Transverse colon (tissue), 4 donors: ENCODE measurements at regions not wholly inside any gene's neighbourhood (a gene's known extent, or its start where the extent isn't known, plus 50 kb on each side); places are given as distances from the start of the nearest gene placed in this dataset.

ENCODE experiments used
- EP300 ChIP-seq: sonication (generic); formaldehyde crosslinking; IDR thresholded peaks from one replicate; pipeline ENCODE4 v1.6.1; 2017; ENCODE audit warnings: antibody characterized with exemption, low read depth
- POLR2A ChIP-seq: fragments of 450-650 bp; IDR thresholded peaks from one replicate; pipeline ENCODE4 v1.6.1; 2016; ENCODE audit warnings: antibody characterized with exemption, mild to moderate bottlenecking, moderate library complexity
- POLR2AphosphoS5 ChIP-seq, 3 donors: sonication (generic); formaldehyde crosslinking; IDR thresholded peaks; one replicate each; pipeline ENCODE4 v1.6.1; 2016; ENCODE audit warnings: antibody characterized with exemption in 3 of 3
- TF ChIP-seq, protein P1 (sequence below), 5 experiments: fragments of 200-600 bp in 3 of 5; fragments of 450-650 bp in 2 of 5; sonication (generic) in 3 of 5; IDR thresholded peaks; 1 replicate in 2 of 5; 2 replicates in 3 of 5; pipeline ENCODE4 v1.5.1; 2016 to 2017; ENCODE audit warnings: antibody characterized with exemption in 5 of 5, inconsistent platforms in 3 of 5, mild to moderate bottlenecking in 2 of 5, moderate library complexity in 1 of 5

GRCh38 chr4:177246641-177247584, 62.8 kb upstream of the NEIL3 start:
- TF ChIP-seq, protein P1, sequence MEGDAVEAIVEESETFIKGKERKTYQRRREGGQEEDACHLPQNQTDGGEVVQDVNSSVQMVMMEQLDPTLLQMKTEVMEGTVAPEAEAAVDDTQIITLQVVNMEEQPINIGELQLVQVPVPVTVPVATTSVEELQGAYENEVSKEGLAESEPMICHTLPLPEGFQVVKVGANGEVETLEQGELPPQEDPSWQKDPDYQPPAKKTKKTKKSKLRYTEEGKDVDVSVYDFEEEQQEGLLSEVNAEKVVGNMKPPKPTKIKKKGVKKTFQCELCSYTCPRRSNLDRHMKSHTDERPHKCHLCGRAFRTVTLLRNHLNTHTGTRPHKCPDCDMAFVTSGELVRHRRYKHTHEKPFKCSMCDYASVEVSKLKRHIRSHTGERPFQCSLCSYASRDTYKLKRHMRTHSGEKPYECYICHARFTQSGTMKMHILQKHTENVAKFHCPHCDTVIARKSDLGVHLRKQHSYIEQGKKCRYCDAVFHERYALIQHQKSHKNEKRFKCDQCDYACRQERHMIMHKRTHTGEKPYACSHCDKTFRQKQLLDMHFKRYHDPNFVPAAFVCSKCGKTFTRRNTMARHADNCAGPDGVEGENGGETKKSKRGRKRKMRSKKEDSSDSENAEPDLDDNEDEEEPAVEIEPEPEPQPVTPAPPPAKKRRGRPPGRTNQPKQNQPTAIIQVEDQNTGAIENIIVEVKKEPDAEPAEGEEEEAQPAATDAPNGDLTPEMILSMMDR (IDR thresholded peaks at IDR 0.05) = no peak
- TF ChIP-seq POLR2A (no peak), POLR2AphosphoS5 (IDR thresholded peaks at IDR 0.05) (no peak), EP300 (no peak)
